Astrocyte (in vitro differentiated cells and primary cell): ENCODE measurements at regions not wholly inside any gene's neighbourhood (a gene's known extent, or its start where the extent isn't known, plus 50 kb on each side); places are given as distances from the start of the nearest gene placed in this dataset.
A peak's percentile ranks its signal among the peaks of the same experiment; 100 is the strongest.
"Not testable (repeated sequence)": the region's sequence is repeated elsewhere in the genome, so short reads cannot be mapped to it uniquely, and the experiment has no call there.

Source experiments
- DNase-seq: peaks from one replicate; pipeline ENCODE4 v3.0.0-alpha.2; 2010; ENCODE audit warnings: low read depth
- FAIRE-seq: peaks from 2 replicates; lab custom pipeline; 2011; peaks lifted over from hg19 to GRCh38; lab: Jason Lieb, UNC
- H2AFZ ChIP-seq: 2 replicates; pipeline ENCODE4 v1.6.0; 2012; ENCODE audit warnings: low read depth, low read length, inconsistent platforms
- H3K27ac ChIP-seq: 2 replicates; pipeline ENCODE4 v1.5.1; 2011; ENCODE audit warnings: low read depth, low read length, inconsistent platforms
- H3K27me3 ChIP-seq: 2 replicates; pipeline ENCODE4 v1.6.0; 2011; ENCODE audit warnings: low read length, inconsistent platforms; ENCODE audit not compliant: insufficient read depth
- H3K36me3 ChIP-seq: 2 replicates; pipeline ENCODE4 v1.5.1; 2011; ENCODE audit warnings: low read length, inconsistent platforms; ENCODE audit not compliant: insufficient read depth
- H3K4me1 ChIP-seq: 2 replicates; pipeline ENCODE4 v1.5.1; 2011; ENCODE audit warnings: low read length, inconsistent platforms; ENCODE audit not compliant: insufficient read depth
- H3K4me2 ChIP-seq: 2 replicates; pipeline ENCODE4 v1.6.0; 2012; ENCODE audit warnings: low read length, inconsistent platforms
- H3K4me3 ChIP-seq: 2 replicates; pipeline ENCODE4 v1.5.1; 2011; ENCODE audit warnings: low read depth, mild to moderate bottlenecking, low read length, inconsistent platforms; ENCODE audit not compliant: insufficient read depth
- H3K79me2 ChIP-seq: 2 replicates; pipeline ENCODE4 v1.6.0; 2012; ENCODE audit warnings: mild to moderate bottlenecking, low read length, inconsistent platforms; ENCODE audit not compliant: insufficient read depth
- H3K9ac ChIP-seq: 2 replicates; pipeline ENCODE4 v1.6.0; 2012; ENCODE audit warnings: mild to moderate bottlenecking, low read length, inconsistent platforms
- H3K9me3 ChIP-seq: 2 replicates; pipeline ENCODE4 v1.5.1; 2012; ENCODE audit warnings: low read depth, mild to moderate bottlenecking, low read length, inconsistent platforms; ENCODE audit not compliant: insufficient read depth
- H4K20me1 ChIP-seq: 2 replicates; pipeline ENCODE4 v1.6.0; 2012; ENCODE audit warnings: low read length, inconsistent platforms; ENCODE audit not compliant: insufficient read depth
- H3K27ac Mint-ChIP-seq: one replicate; pipeline ENCODE4 v1.8.0; 2021; ENCODE audit warnings: mild to moderate bottlenecking, mixed read lengths; ENCODE audit not compliant: unreplicated experiment
- H3K27me3 Mint-ChIP-seq: one replicate; pipeline ENCODE4 v1.8.0; 2021; ENCODE audit warnings: low read depth, mixed read lengths; ENCODE audit not compliant: unreplicated experiment
- H3K36me3 Mint-ChIP-seq: one replicate; pipeline ENCODE4 v1.8.0; 2021; ENCODE audit warnings: low read depth, mixed read lengths; ENCODE audit not compliant: unreplicated experiment
- H3K4me1 Mint-ChIP-seq: one replicate; pipeline ENCODE4 v1.8.0; 2021; ENCODE audit warnings: low read depth, mixed read lengths; ENCODE audit not compliant: unreplicated experiment
- H3K4me3 Mint-ChIP-seq: one replicate; pipeline ENCODE4 v1.8.0; 2021; ENCODE audit warnings: mild to moderate bottlenecking, moderate library complexity, mixed read lengths; ENCODE audit not compliant: unreplicated experiment
- H3K9me3 Mint-ChIP-seq: one replicate; pipeline ENCODE4 v1.8.0; 2021; ENCODE audit warnings: mild to moderate bottlenecking, mixed read lengths; ENCODE audit not compliant: unreplicated experiment
- EZH2 ChIP-seq: IDR thresholded peaks from 2 replicates; pipeline ENCODE4 v1.6.1; 2012; ENCODE audit warnings: mild to moderate bottlenecking, low read length, inconsistent platforms; ENCODE audit not compliant: insufficient read depth
- TF ChIP-seq, protein P1 (sequence below): IDR thresholded peaks from 2 replicates; pipeline ENCODE4 v1.5.1; 2011; ENCODE audit warnings: low read depth, mild to moderate bottlenecking, inconsistent platforms, low read length, moderate library complexity; ENCODE audit not compliant: insufficient read depth

DNA sequence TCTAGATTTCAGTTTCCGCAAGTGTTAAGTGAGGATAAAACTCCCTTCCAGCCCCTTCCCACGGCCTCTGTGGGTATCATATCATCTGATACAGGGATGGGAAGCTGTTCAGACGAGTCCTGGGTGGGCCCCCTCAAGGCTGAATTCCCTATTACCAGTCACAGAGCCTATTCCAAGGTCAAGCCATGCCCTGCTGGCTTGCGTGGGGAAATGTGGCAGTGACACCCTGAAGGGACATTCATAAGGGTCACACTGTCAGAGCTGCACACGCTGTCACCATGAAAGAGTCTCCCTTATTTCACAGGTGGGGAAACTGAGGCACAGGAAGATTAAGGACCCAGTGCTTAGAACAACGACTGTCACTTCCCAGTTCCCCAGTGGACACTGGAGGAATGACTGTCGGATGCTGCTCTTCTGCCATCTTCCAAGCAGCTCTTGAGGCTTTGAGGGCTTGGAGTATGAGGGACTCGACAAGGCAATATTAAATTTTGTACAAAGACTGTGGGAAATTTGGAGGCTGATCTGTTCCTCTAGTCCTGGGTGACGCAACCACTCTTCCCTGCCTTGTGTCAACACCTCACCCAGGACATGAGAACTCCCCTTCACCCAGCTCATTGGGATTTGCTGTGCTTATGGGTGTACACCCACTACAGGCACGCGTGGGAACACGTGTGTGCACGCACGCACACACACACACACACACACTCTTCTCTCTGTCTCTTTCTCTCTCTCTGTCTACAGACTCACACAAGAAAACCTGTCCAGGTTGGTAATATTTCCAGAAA, 386.0 kb downstream of the RPS24 start:
- Histone ChIP-seq H3K9ac (no peak overlapping the region), H3K27ac (no peak overlapping the region), H2AFZ (no peak overlapping the region), H3K4me2 (no peak overlapping the region), H3K79me2 (no peaks in the 10 kb centered on the region), H3K36me3 (no peaks in the 10 kb centered on the region), H4K20me1 (no peaks in the 10 kb centered on the region), H3K27me3 (peaks cover 11% of the 10 kb centered on the region), H3K4me1 (no peaks in the 10 kb centered on the region), H3K9me3 (peaks cover 2% of the 10 kb centered on the region), H3K4me3 (no peak overlapping the region)
- Mint-ChIP-seq H3K4me3 (no peak overlapping the region), H3K27ac (no peak overlapping the region), H3K9me3 (peaks cover 2% of the 10 kb centered on the region), H3K27me3 (peaks cover 59% of the 10 kb centered on the region), H3K36me3 (no peaks in the 10 kb centered on the region), H3K4me1 (peaks cover 2% of the 10 kb centered on the region)
- DNase-seq: no peak
- no peak for FAIRE-seq
- no peak for TF ChIP-seq EZH2
- TF ChIP-seq, protein P1, sequence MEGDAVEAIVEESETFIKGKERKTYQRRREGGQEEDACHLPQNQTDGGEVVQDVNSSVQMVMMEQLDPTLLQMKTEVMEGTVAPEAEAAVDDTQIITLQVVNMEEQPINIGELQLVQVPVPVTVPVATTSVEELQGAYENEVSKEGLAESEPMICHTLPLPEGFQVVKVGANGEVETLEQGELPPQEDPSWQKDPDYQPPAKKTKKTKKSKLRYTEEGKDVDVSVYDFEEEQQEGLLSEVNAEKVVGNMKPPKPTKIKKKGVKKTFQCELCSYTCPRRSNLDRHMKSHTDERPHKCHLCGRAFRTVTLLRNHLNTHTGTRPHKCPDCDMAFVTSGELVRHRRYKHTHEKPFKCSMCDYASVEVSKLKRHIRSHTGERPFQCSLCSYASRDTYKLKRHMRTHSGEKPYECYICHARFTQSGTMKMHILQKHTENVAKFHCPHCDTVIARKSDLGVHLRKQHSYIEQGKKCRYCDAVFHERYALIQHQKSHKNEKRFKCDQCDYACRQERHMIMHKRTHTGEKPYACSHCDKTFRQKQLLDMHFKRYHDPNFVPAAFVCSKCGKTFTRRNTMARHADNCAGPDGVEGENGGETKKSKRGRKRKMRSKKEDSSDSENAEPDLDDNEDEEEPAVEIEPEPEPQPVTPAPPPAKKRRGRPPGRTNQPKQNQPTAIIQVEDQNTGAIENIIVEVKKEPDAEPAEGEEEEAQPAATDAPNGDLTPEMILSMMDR: no peak

DNA sequence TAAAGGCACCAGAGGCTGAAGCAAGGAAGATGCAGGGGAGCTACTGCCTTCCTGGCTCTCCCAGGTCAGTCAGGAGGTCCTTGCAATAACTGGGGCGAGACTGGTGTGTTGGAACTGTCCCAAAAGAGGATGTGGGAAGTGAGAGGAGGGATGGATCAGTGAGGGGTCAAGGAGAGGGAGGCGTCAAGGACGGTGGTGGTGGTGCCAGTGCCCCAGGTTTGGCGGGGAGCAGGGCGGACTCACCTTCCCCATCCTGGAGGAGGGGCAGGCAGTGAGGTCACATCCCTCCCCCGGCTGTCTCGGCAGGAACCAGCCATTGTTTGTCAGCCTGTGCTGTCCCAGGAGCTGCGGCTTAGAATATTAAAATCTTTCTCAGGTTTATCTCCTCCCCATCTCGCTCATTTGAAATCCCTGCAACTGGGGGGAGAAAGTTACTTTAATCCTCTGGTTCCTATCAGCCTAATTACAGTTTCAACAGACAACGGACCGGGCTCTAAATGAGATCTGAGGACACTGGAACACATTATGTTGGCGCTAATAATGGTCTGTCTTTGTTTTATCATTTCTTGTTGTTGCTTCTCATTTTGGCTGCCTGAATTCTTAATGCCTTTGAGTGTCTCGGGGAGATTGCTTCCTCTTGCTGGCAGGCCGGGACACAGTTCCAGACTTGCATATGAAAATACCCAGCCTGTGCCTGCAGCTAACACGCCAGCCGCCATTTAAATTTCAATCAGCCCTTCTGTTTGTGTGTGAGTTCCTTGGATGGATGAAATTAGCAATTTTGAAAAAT, 387.5 kb downstream of the RPS24 start:
- Histone ChIP-seq H3K4me1 (no peaks in the 10 kb centered on the region), H3K4me2 (peak overlapping the region; percentile 34), H3K9ac (no peak overlapping the region), H3K27ac (no peak overlapping the region), H3K9me3 (peaks cover 3% of the 10 kb centered on the region), H3K4me3 (no peak overlapping the region), H4K20me1 (no peaks in the 10 kb centered on the region), H3K79me2 (no peaks in the 10 kb centered on the region), H2AFZ (peak overlapping the region; percentile 58), H3K27me3 (peaks cover 11% of the 10 kb centered on the region), H3K36me3 (no peaks in the 10 kb centered on the region)
- Mint-ChIP-seq H3K27ac (no peak overlapping the region), H3K4me3 (no peak overlapping the region), H3K4me1 (peaks cover 2% of the 10 kb centered on the region), H3K9me3 (peaks cover 2% of the 10 kb centered on the region), H3K27me3 (peaks cover 51% of the 10 kb centered on the region), H3K36me3 (no peaks in the 10 kb centered on the region)
- DNase-seq: no peak
- TF ChIP-seq EZH2: no peak
- TF ChIP-seq, protein P1: no peak
- no peak for FAIRE-seq

- FAIRE-seq, H4K20me1 ChIP-seq: not testable (repeated sequence)
These were observed 390.4 kb downstream of the RPS24 start for GRCh38 chr10:78424050-78424449.

More at GRCh38 chr10:78424050-78424449, 390.4 kb downstream of the RPS24 start:
- H2AFZ ChIP-seq, DNase-seq, H3K9ac ChIP-seq, H3K27me3 ChIP-seq, H3K36me3 ChIP-seq, H3K4me3 Mint-ChIP-seq, H3K4me1 Mint-ChIP-seq, H3K4me3 ChIP-seq, H3K27ac ChIP-seq, H3K27ac Mint-ChIP-seq, H3K4me2 ChIP-seq, H3K79me2 ChIP-seq, H3K36me3 Mint-ChIP-seq, H3K9me3 ChIP-seq, H3K4me1 ChIP-seq, H3K9me3 Mint-ChIP-seq: not testable (repeated sequence)
- H3K27me3 Mint-ChIP-seq: peaks cover 32% of the 10 kb centered on the region
